ENCODE measurements at regions not wholly inside any gene's neighbourhood (a gene's known extent, or its start where the extent isn't known, plus 50 kb on each side); places are given as distances from the start of the nearest gene placed in this dataset.

- CTCF ChIA-PET: interaction anchor here (1.1 to 1.8 kb wide), 2 partner anchors 10 to 232 kb away, joined by 4 read pairs; no protein-coding TSS in a partner anchor
- POLR2A ChIA-PET: no interaction called here
- no peak for TF ChIP-seq CTCF (IDR thresholded peaks at IDR 0.05; ENCODE audit: control extremely low read depth, extremely low read depth, low read depth, missing control alignments)
- DNase-seq (ENCODE audit: extremely low spot score): no peak
Measured at GRCh38 chr10:80896076-80896475, 358.4 kb downstream of the SH2D4B start.

GRCh38 chr10:80896959-80897358, 359.3 kb downstream of the SH2D4B start:
- no peak for DNase-seq (ENCODE audit: extremely low spot score)
- TF ChIP-seq CTCF (IDR thresholded peaks at IDR 0.05; ENCODE audit: control extremely low read depth, extremely low read depth, low read depth, missing control alignments): no peak
- CTCF ChIA-PET: interaction anchor here (1.1 kb wide), 1 partner anchor 9 kb away, joined by 4 read pairs; no protein-coding TSS in a partner anchor
- POLR2A ChIA-PET: no interaction called here

GRCh38 chr10:80900661-80901060, 363.0 kb downstream of the SH2D4B start:
- TF ChIP-seq CTCF (IDR thresholded peaks at IDR 0.05; ENCODE audit: control extremely low read depth, extremely low read depth, low read depth, missing control alignments): no peak
- no peak for DNase-seq (ENCODE audit: extremely low spot score)
- POLR2A ChIA-PET: no interaction called here
- CTCF ChIA-PET: interaction anchor here (3.4 kb wide), 1 partner anchor 23 kb away, joined by 11 read pairs; no protein-coding TSS in a partner anchor

- CTCF ChIA-PET: interaction anchor here (5.0 kb wide), 1 partner anchor 15 kb away, joined by 24 read pairs; no protein-coding TSS in a partner anchor
- no peak for DNase-seq (ENCODE audit: extremely low spot score)
- POLR2A ChIA-PET: no interaction called here
- no peak for TF ChIP-seq CTCF (IDR thresholded peaks at IDR 0.05; ENCODE audit: control extremely low read depth, extremely low read depth, low read depth, missing control alignments)
Measured at GRCh38 chr10:80908611-80909010, 370.9 kb downstream of the SH2D4B start.

- no peak for TF ChIP-seq CTCF (IDR thresholded peaks at IDR 0.05; ENCODE audit: control extremely low read depth, extremely low read depth, low read depth, missing control alignments)
- ChIA-PET CTCF (interaction anchor here (5.0 kb wide), 1 partner anchor 14 kb away, joined by 24 read pairs; no protein-coding TSS in a partner anchor), POLR2A (no interaction called here)
- DNase-seq (ENCODE audit: extremely low spot score): no peak
Measured at GRCh38 chr10:80909254-80909653, 371.6 kb downstream of the SH2D4B start.

- TF ChIP-seq CTCF (IDR thresholded peaks at IDR 0.05; ENCODE audit: control extremely low read depth, extremely low read depth, low read depth, missing control alignments): no peak
Measured at GRCh38 chr10:80917636-80918035, 379.9 kb downstream of the SH2D4B start.

More at GRCh38 chr10:80917636-80918035, 379.9 kb downstream of the SH2D4B start:
- CTCF ChIA-PET: interaction anchor here (0.9 kb wide), 1 partner anchor 253 kb away, joined by 3 read pairs; no protein-coding TSS in a partner anchor
- POLR2A ChIA-PET: no interaction called here
- no peak for DNase-seq (ENCODE audit: extremely low spot score)

All from GM10248 (cell line).